Activated CD8-positive, alpha-beta T cell treated with anti-CD3 and anti-CD28 coated beads for 36 hours (primary cell): ENCODE measurements at regions not wholly inside any gene's neighbourhood (a gene's known extent, or its start where the extent isn't known, plus 50 kb on each side); places are given as distances from the start of the nearest gene placed in this dataset.

Source experiments
- ATAC-seq: fragments of 200-7000 bp; cut with Tn5 transposase; one replicate; pipeline ENCODE4 v1.10.0; 2021; ENCODE audit warnings: mild to moderate bottlenecking, moderate library complexity
- CTCF ChIA-PET: fragments of 350-600 bp; sonication (Branson Sonifier 250); formaldehyde crosslinking; loops from one replicate; lab custom pipeline; 2021; ENCODE audit warnings: antibody characterized with exemption; lab: Charles Lee
- POLR2A ChIA-PET: fragments of 350-600 bp; sonication (Branson Sonifier 250); formaldehyde crosslinking; loops from one replicate; lab custom pipeline; 2021; ENCODE audit warnings: antibody characterized with exemption; lab: Charles Lee
- DNase-seq: peaks from one replicate; pipeline ENCODE4 v3.0.0-alpha.2; 2020
- H3K27ac Mint-ChIP-seq: one replicate; pipeline ENCODE4 v1.8.0; 2021; ENCODE audit warnings: mild to moderate bottlenecking, mixed read lengths
- H3K27me3 Mint-ChIP-seq: one replicate; pipeline ENCODE4 v1.8.0; 2021; ENCODE audit warnings: mixed read lengths
- H3K36me3 Mint-ChIP-seq: one replicate; pipeline ENCODE4 v1.8.0; 2021; ENCODE audit warnings: low read depth, mixed read lengths
- H3K4me1 Mint-ChIP-seq: one replicate; pipeline ENCODE4 v1.8.0; 2021; ENCODE audit warnings: low read depth, mixed read lengths
- H3K4me3 Mint-ChIP-seq: one replicate; pipeline ENCODE4 v1.8.0; 2021; ENCODE audit warnings: mild to moderate bottlenecking, moderate library complexity, mixed read lengths
- H3K9me3 Mint-ChIP-seq: one replicate; pipeline ENCODE4 v1.8.0; 2021; ENCODE audit warnings: mixed read lengths
- CTCF ChIP-seq: fragments of 200-600 bp; IDR thresholded peaks from one replicate; pipeline ENCODE4 v1.8.0; 2022; ENCODE audit warnings: antibody characterized with exemption, mild to moderate bottlenecking
- intact Hi-C: fragments of 100-400 bp; cut with micrococcal nuclease; formaldehyde crosslinking; loops from one replicate; pipeline ENCODE4 v1.10.0; 2022

DNA sequence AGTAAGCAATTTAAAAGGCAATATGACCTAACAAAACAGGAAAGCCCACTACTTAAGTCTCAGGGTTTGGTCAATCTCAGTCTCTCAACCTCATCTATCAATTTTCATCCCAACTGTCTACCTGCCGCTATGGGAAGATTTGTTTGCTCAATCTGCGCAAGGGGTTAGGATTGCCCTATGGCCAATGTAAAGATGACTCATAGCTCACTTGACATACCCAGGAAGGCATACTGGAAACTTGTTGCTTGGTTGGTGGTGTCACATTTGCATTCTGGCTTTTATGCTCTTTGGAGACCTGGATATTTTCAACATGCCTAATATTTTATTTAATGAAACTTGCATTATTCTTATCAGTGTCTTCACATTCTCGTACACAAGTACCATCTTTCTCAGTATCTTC lies 78.1 kb upstream of the TMEM196 start:
- ATAC-seq (no peak), DNase-seq (no peak)
- Mint-ChIP-seq H3K9me3 (peaks cover 2% of the 10 kb centered on the region), H3K4me3 (no peak overlapping the region), H3K4me1 (no peaks in the 10 kb centered on the region), H3K27me3 (no peaks in the 10 kb centered on the region), H3K27ac (no peak overlapping the region), H3K36me3 (no peaks in the 10 kb centered on the region)
- POLR2A ChIA-PET = no interaction called here
- no peak for TF ChIP-seq CTCF
- CTCF ChIA-PET = no interaction called here
- intact Hi-C loops = no loop called here

GRCh38 chr7:19834566-19834965 lies 61.1 kb upstream of the TMEM196 start:
- no peak for TF ChIP-seq CTCF
- ATAC-seq = no peak
- peaks cover 2% of the 10 kb centered on the region for H3K9me3 Mint-ChIP-seq
- H3K4me3 Mint-ChIP-seq = no peak overlapping the region
- POLR2A ChIA-PET = no interaction called here
- H3K27ac Mint-ChIP-seq = no peak overlapping the region
- no peaks in the 10 kb centered on the region for H3K27me3 Mint-ChIP-seq
- intact Hi-C loops = no loop called here
- H3K36me3 Mint-ChIP-seq = no peaks in the 10 kb centered on the region
- DNase-seq = no peak
- CTCF ChIA-PET = no interaction called here
- no peaks in the 10 kb centered on the region for H3K4me1 Mint-ChIP-seq

- CTCF ChIA-PET = interaction anchor here (0.6 kb wide), 1 partner anchor 1422 kb away, joined by 3 read pairs; no protein-coding TSS in a partner anchor
- intact Hi-C loops = no loop called here
Measured at GRCh38 chr7:19830604-19831003, 57.2 kb upstream of the TMEM196 start.

More at GRCh38 chr7:19830604-19831003, 57.2 kb upstream of the TMEM196 start:
- no peak for ATAC-seq
- TF ChIP-seq CTCF = no peak
- POLR2A ChIA-PET = no interaction called here
- Mint-ChIP-seq H3K9me3 (no peaks in the 10 kb centered on the region), H3K4me3 (no peak overlapping the region), H3K27ac (no peak overlapping the region), H3K27me3 (no peaks in the 10 kb centered on the region), H3K36me3 (no peaks in the 10 kb centered on the region), H3K4me1 (no peaks in the 10 kb centered on the region)
- no peak for DNase-seq
